A549 (cell line): ENCODE measurements at regions not wholly inside any gene's neighbourhood (a gene's known extent, or its start where the extent isn't known, plus 50 kb on each side); places are given as distances from the start of the nearest gene placed in this dataset.

ENCODE experiments used
- CBX2 ChIP-seq: fragments of 200-600 bp; sonication (generic); IDR thresholded peaks from 2 replicates; pipeline ENCODE4 v1.6.1; 2016; ENCODE audit warnings: low read depth, mild to moderate bottlenecking, borderline replicate concordance
- CEBPB ChIP-seq, 2 experiments: fragments of >200 bp in 1 of 2; sonication (Bioruptor Twin) in 1 of 2; formaldehyde crosslinking in 1 of 2; IDR thresholded peaks; 2 replicates each; pipeline ENCODE4 v1.6.1; 2012 to 2016
- CHD2 ChIP-seq: fragments of 150-350 bp; IDR thresholded peaks from 2 replicates; pipeline ENCODE4 v1.6.1; 2014; ENCODE audit warnings: low read length; ENCODE audit not compliant: partially characterized antibody
- CTCF ChIP-seq: fragments of >200 bp; sonication (Bioruptor Twin); formaldehyde crosslinking; IDR thresholded peaks from 3 replicates; pipeline ENCODE4 v1.5.1; 2016
- EHMT2 ChIP-seq: fragments of 200-600 bp; sonication (generic); IDR thresholded peaks from 2 replicates; pipeline ENCODE4 v1.6.1; 2016; ENCODE audit warnings: antibody characterized with exemption, low read depth, mild to moderate bottlenecking, moderate library complexity
- ESRRA ChIP-seq: fragments of 150-350 bp; IDR thresholded peaks from 2 replicates; pipeline ENCODE4 v1.6.1; 2014; ENCODE audit warnings: mild to moderate bottlenecking, low read length, borderline replicate concordance
- MAFK ChIP-seq: fragments of 450-650 bp; IDR thresholded peaks from 2 replicates; pipeline ENCODE4 v1.6.1; 2014; ENCODE audit not compliant: partially characterized antibody
- MAX ChIP-seq: IDR thresholded peaks from 2 replicates; pipeline ENCODE4 v1.6.1; 2012
- MYC ChIP-seq: IDR thresholded peaks from 2 replicates; pipeline ENCODE4 v1.6.1; 2012; ENCODE audit warnings: mild to moderate bottlenecking, inconsistent platforms, low read length, improper control_type of control experiment, borderline replicate concordance
- NFE2L2 ChIP-seq: fragments of 150-350 bp; conservative IDR thresholded peaks from 2 replicates; pipeline ENCODE4 v1.6.1; 2014; ENCODE audit warnings: low read length
- POLR2A ChIP-seq: IDR thresholded peaks from 2 replicates; pipeline ENCODE4 v1.6.1; 2012; ENCODE audit warnings: mild to moderate bottlenecking, low read length
- POLR2AphosphoS2 ChIP-seq: conservative IDR thresholded peaks from 2 replicates; pipeline ENCODE4 v1.6.1; 2012; ENCODE audit warnings: low read length, improper control_type of control experiment, inconsistent platforms
- TFCP2L1 ChIP-seq: fragments of 250-450 bp; sonication (Bioruptor Pico); IDR thresholded peaks from 2 replicates; pipeline ENCODE4 v1.5.0; 2021; ENCODE audit warnings: mild to moderate bottlenecking
- ZFP36 ChIP-seq: fragments of 450-650 bp; IDR thresholded peaks from 2 replicates; pipeline ENCODE4 v1.6.1; 2014; ENCODE audit warnings: borderline replicate concordance; ENCODE audit not compliant: partially characterized antibody

GRCh38 chr13:99859178-99860177 lies 112.1 kb downstream of the ZIC5 start:
- no peak for TF ChIP-seq CTCF
- TF ChIP-seq MAX: no peak
- no peak for TF ChIP-seq TFCP2L1
- TF ChIP-seq CHD2: no peak
- TF ChIP-seq POLR2AphosphoS2: no peak
- TF ChIP-seq ESRRA: no peak
- TF ChIP-seq POLR2A: no peak
- TF ChIP-seq EHMT2: no peak
- no peak for TF ChIP-seq ZFP36
- TF ChIP-seq CBX2: no peak
- TF ChIP-seq NFE2L2: no peak
- no peak for TF ChIP-seq MYC
- TF ChIP-seq CEBPB (IDR thresholded peaks at IDR 0.05): no peak
- TF ChIP-seq MAFK: peak; percentile 18
